OCI-M2 (cell line): ENCODE measurements at regions not wholly inside any gene's neighbourhood (a gene's known extent, or its start where the extent isn't known, plus 50 kb on each side); places are given as distances from the start of the nearest gene placed in this dataset.

Experiments used
- DNase-seq: peaks from one replicate; lab custom pipeline; 2025; ENCODE audit not compliant: unreplicated experiment; lab: John Stamatoyannopoulos, UW

- no peak for DNase-seq
These were observed 477.1 kb downstream of the FSCB start for GRCh38 chr14:44029933-44030332.

DNA sequence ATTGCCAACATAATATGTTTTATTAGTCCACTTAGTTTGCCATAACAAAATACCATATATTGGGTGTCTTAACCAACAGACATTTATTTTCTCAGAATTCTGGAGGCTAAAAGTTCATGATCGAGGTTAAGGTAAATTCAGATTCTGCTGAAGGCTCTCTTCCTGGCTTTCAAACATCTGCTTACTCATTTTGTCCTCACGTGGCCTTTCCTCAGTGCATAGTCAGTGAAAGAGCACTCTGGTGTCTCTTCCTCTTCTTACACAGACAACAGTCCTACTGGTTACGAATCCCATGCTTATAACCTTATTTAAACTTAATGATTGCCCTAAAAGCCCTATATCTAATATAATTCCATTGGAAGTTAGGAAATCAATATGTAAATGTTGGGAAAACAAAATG lies 479.7 kb downstream of the FSCB start:
- no peak for DNase-seq

- no peak for DNase-seq
These were observed 496.5 kb downstream of the FSCB start for GRCh38 chr14:44010595-44010994.

GRCh38 chr14:44010071-44010470 lies 497.0 kb downstream of the FSCB start:
- no peak for DNase-seq

DNA sequence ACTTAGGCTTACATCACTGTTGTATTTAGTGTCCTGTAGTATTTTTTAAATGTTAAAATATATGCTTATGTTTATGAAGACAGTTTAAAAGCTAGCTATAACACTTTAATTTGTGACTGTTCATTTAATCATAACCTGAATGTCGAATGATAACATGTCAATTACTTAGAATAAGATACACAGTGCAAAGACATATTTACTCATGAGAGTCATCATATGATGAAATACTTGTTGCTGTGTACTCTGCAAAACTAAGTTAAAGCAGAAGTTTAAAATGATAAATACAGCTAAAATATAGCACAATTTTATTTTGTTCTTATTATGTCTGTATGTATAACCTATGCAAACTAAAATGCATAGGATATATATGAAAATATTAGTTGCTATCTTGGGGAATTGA lies 497.4 kb downstream of the FSCB start:
- no peak for DNase-seq

- no peak for DNase-seq
These were observed 518.1 kb downstream of the FSCB start for GRCh38 chr14:43988989-43989388.

- DNase-seq = no peak
These were observed 523.4 kb downstream of the FSCB start for GRCh38 chr14:43983721-43984120.

GRCh38 chr14:43981135-43981768 lies 525.8 kb downstream of the FSCB start:
- DNase-seq = no peak

DNA sequence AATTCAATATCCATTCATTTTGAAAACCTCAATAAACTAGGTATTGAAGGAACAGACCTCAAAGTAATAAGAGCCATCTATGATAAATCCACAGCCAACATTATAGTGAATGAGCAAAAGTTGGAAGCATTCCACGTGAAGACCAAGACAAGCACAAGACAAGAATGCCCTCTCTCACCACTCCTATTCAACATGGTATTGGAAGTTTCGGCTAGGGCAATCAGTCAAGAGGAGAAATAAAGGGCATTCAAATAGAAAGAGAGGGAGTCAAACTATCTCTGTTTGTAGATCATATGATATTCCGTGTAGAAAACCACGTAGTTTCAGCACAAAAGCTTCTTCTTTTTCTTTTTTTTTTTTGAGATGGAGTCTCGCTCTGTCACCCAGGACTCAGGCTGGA lies 550.3 kb downstream of the FSCB start:
- DNase-seq = no peak

GRCh38 chr14:43949400-43949799 lies 557.7 kb downstream of the FSCB start:
- DNase-seq = no peak

GRCh38 chr14:43939836-43940235 lies 567.2 kb downstream of the FSCB start:
- DNase-seq = no peak

- DNase-seq = no peak
These were observed 568.3 kb downstream of the FSCB start for GRCh38 chr14:43938588-43939281.

DNA sequence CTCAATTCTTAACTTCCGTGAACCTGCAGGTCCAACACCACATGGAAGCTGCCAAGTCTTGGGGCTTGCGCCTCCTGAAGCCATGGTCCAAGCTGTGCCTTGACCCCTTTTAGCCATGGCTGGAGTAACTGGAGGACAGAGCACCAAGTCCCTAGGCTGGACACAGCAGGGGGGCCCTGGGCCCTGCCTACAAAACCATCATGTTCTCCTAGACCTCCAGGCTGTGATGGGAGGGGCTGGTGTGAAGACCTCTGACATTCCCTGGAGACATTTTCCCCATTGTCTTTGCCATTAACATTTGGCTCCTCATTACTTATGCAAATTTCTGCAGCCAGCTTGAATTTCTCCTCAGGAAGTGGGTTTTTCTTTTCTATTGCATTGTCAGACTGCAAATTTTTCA lies 570.1 kb downstream of the FSCB start:
- DNase-seq = no peak

DNA sequence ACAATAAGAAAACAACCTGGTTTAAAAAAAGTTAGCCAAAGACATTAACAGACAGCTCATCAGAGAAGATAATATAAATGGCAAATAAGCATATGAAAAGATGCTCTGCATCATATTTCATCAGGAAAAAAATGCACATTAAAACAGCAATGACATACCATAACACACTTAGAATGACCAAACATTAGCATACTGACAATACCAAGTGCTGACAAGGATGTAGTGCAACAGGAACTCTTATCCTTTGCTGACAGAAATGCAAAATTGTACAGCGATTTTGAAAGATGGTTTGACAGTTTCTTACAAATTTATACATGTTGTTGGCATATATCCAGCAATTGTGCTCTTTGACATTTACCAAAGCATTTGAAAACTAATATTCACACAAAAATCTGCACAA lies 573.0 kb downstream of the FSCB start:
- DNase-seq = no peak

DNA sequence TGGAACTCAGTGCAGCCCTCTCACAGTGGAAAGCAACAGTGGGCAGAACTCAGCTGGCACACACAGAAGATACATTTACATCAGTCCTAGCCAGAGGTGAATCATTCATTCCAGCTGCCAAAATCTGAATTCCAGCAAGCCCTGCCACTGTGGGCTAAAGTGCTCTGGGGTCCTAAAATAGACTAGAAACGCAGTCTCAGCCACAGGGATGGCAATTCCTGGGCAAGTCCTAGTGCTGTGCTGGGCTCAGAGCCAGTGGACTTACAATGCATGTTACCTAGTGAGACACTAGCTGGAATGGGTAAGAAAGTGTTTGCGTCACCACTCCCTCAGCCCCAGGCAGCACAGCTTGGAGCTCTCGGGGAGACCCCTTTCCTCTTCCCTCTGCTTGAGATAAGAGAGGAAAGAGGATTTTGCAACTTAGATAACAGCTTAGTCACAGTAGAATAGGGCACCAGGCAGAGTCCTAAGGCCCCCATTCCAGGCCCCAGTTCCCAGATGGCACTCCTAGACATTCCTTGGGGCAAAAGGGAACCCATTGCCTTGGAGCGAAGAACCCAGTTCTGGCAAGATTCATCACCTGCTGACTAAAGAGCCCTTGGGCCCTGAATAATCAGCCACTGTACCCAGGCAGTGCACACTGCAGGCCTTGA lies 592.9 kb downstream of the FSCB start:
- DNase-seq = no peak

GRCh38 chr14:43903209-43903608 lies 603.9 kb downstream of the FSCB start:
- DNase-seq = no peak

- DNase-seq = no peak
These were observed 605.0 kb downstream of the FSCB start for GRCh38 chr14:43901911-43902673.

GRCh38 chr14:43900173-43900655 lies 606.9 kb downstream of the FSCB start:
- no peak for DNase-seq

GRCh38 chr14:43898687-43899086 lies 608.4 kb downstream of the FSCB start:
- DNase-seq = no peak

- DNase-seq = no peak
These were observed 611.0 kb downstream of the FSCB start for GRCh38 chr14:43896044-43896443.

DNA sequence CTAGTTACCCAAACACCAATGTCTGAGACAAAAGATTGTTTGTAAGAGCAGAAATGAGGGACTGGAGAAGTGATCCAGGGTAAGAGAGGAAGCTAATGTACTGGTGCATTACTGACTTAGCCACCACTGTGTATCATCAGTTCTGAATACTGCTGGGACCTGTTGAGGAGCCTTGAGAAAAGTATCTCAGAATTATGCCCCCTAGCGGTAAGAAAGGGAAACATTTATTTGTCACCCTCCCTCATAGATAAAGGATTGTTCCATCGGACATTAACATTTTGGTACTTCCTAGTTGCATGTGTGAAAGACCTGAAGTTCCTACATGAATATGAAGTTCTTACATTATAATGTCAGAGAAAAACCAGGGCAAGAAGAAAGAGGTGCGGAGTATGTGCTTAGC lies 612.5 kb downstream of the FSCB start:
- DNase-seq = no peak

DNA sequence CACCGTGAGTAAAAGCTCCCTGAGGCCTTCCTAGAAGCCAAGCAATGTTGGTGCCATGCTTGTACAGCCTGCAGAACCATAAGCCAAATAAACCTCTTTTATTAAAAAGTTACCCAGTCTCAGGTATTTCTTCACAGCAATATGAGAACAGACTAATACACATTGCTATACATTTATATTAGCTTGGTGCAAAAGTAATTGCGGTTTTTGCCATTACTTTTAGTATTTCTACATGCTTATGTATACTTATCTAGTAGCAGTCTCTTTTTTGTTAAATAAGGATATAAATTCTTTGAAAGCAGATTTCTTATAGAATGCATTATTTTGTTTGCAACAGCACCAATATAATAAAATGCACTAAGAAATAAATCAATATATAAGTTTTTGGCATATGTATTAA lies 619.6 kb downstream of the FSCB start:
- DNase-seq = no peak
